ENCODE measurements at regions not wholly inside any gene's neighbourhood (a gene's known extent, or its start where the extent isn't known, plus 50 kb on each side); places are given as distances from the start of the nearest gene placed in this dataset.
"Not testable (repeated sequence)": the region's sequence is repeated elsewhere in the genome, so short reads cannot be mapped to it uniquely, and the experiment has no call there.

DNA sequence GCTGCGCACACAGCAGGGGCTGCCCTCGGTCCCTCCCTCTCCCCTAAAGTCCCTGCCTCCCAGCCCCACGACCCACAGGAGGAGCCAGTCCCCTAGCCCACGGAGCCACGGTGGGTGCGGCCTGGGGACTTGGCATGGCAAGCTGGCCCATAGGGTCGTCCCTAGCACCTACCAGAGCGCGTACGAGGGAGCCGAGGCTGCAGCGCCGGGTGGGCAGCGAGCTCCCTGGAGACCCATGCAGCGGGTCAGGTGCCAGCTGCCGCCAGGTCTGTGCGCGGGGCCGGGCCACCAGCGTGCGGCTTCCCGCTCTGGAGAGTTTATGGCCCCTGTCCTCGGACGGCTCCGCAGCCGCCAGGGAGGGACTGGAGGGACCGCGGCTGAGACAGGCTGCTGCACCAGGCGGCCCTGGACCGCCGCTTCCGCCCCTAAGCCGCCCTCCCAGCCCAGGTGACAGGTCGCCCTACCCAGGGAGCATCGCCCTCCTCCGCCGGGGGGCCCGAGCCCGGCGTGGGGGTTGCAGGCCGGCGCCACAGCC, 273.6 kb downstream of the CCDC74A start:
- no peak for DNase-seq (ENCODE audit: low read depth in 2 of 2)
- Histone ChIP-seq H3K9ac (ENCODE audit: insufficient read depth, low read length) (no peak overlapping the region), H2AFZ (ENCODE audit: low read length) (no peak overlapping the region), H3K27me3 (ENCODE audit: control insufficient read depth, insufficient read depth, low read length) (no peaks in the 10 kb centered on the region), H3K4me1 (ENCODE audit: control insufficient read depth, extremely low read depth, insufficient read depth, low read length) (no peaks in the 10 kb centered on the region), H3K36me3 (ENCODE audit: control insufficient read depth, insufficient read depth, low read length) (no peaks in the 10 kb centered on the region), H3K4me3 (replicated peaks in 1 of 4; ENCODE audit: control extremely low read depth in 1 of 4, insufficient read depth in 1 of 4, low read depth in 3 of 4, low read length in 4 of 4) (no peak overlapping the region), H4K20me1 (ENCODE audit: control insufficient read depth, extremely low read depth, insufficient read depth, low read length) (no peaks in the 10 kb centered on the region), H3K79me2 (ENCODE audit: control insufficient read depth, insufficient read depth, low read length) (no peaks in the 10 kb centered on the region), H3K4me2 (ENCODE audit: extremely low read depth, insufficient read depth, low read length) (no peak overlapping the region), H3K9me3 (ENCODE audit: control insufficient read depth, insufficient read depth, low read depth, low read length) (no peaks in the 10 kb centered on the region), H3K27ac (ENCODE audit: insufficient read depth, low read length) (no peak overlapping the region)
- no peak for TF ChIP-seq CTCF (conservative IDR thresholded peaks at IDR 0.05 in 1 of 2, IDR thresholded peaks at IDR 0.05 in 1 of 2; ENCODE audit: low read depth in 1 of 2, low read length in 2 of 2)
- no peak for TF ChIP-seq EZH2 (IDR thresholded peaks at IDR 0.05; ENCODE audit: low read length, missing control alignments)

DNA sequence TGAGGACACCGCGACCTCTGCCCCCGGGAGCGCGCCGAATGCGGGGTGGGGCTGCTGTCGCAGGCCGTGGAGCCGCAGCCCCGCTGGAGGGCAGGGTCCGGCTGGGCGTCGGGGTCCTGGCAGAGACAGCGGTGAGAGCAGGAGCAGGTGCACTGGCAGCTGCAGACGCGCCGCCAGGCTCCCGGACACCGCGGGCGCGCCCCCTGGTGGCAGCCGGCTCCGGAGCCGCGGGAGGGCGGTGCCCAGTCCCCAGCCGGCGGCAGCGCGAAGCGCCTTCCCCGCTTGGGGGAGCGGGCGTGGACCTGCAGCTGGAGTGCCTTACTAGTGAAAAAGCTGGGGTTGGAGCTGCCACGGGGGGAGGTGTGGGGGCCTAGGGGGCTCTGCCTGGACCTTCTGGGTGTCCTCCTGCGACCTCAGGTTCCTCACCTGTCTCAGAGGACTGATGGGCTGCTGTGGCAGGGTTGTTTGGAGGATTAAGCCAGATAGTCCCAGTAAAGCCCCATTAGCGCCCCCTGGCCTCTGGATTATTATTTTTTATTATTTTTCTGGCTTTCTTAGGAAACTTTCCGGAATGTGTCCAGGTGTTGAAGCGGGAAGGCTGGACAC, 274.2 kb downstream of the CCDC74A start:
- not testable (repeated sequence) for H4K20me1 ChIP-seq (ENCODE audit: control insufficient read depth, extremely low read depth, insufficient read depth, low read length); H3K4me2 ChIP-seq (ENCODE audit: extremely low read depth, insufficient read depth, low read length); H3K79me2 ChIP-seq (ENCODE audit: control insufficient read depth, insufficient read depth, low read length); H3K4me1 ChIP-seq (ENCODE audit: control insufficient read depth, extremely low read depth, insufficient read depth, low read length); H3K9me3 ChIP-seq (ENCODE audit: control insufficient read depth, insufficient read depth, low read depth, low read length); H3K9ac ChIP-seq (ENCODE audit: insufficient read depth, low read length); H3K27me3 ChIP-seq (ENCODE audit: control insufficient read depth, insufficient read depth, low read length); H3K36me3 ChIP-seq (ENCODE audit: control insufficient read depth, insufficient read depth, low read length); H3K27ac ChIP-seq (ENCODE audit: insufficient read depth, low read length)
- DNase-seq (ENCODE audit: low read depth in 2 of 2) = peak; percentile 48 to 50
- Histone ChIP-seq H3K4me3 (replicated peaks in 1 of 4; ENCODE audit: control extremely low read depth in 1 of 4, insufficient read depth in 1 of 4, low read depth in 3 of 4, low read length in 4 of 4) (peak overlapping the region in 2 of 4 experiments; percentile 60 to 62), H2AFZ (ENCODE audit: low read length) (peak overlapping the region; percentile 57)
- peak; percentile 22 to 48 for TF ChIP-seq CTCF (conservative IDR thresholded peaks at IDR 0.05 in 1 of 2, IDR thresholded peaks at IDR 0.05 in 1 of 2; ENCODE audit: low read depth in 1 of 2, low read length in 2 of 2)

- DNase-seq (ENCODE audit: low read depth in 2 of 2) = peak; percentile 14 to 16
- H3K4me2 ChIP-seq (ENCODE audit: extremely low read depth, insufficient read depth, low read length) = peak overlapping the region; percentile 58
- H3K9me3 ChIP-seq (ENCODE audit: control insufficient read depth, insufficient read depth, low read depth, low read length); H3K27ac ChIP-seq (ENCODE audit: insufficient read depth, low read length); H3K79me2 ChIP-seq (ENCODE audit: control insufficient read depth, insufficient read depth, low read length); H4K20me1 ChIP-seq (ENCODE audit: control insufficient read depth, extremely low read depth, insufficient read depth, low read length); H3K36me3 ChIP-seq (ENCODE audit: control insufficient read depth, insufficient read depth, low read length); H3K9ac ChIP-seq (ENCODE audit: insufficient read depth, low read length); H3K4me1 ChIP-seq (ENCODE audit: control insufficient read depth, extremely low read depth, insufficient read depth, low read length); H3K27me3 ChIP-seq (ENCODE audit: control insufficient read depth, insufficient read depth, low read length): not testable (repeated sequence)
- H3K4me3 ChIP-seq (replicated peaks in 1 of 4; ENCODE audit: control extremely low read depth in 1 of 4, insufficient read depth in 1 of 4, low read depth in 3 of 4, low read length in 4 of 4) = peak overlapping the region in 2 of 4 experiments; percentile 60 to 62
- peak overlapping the region; percentile 57 for H2AFZ ChIP-seq (ENCODE audit: low read length)
Measured at GRCh38 chr2:131802351-131802836, 274.7 kb downstream of the CCDC74A start.

DNA sequence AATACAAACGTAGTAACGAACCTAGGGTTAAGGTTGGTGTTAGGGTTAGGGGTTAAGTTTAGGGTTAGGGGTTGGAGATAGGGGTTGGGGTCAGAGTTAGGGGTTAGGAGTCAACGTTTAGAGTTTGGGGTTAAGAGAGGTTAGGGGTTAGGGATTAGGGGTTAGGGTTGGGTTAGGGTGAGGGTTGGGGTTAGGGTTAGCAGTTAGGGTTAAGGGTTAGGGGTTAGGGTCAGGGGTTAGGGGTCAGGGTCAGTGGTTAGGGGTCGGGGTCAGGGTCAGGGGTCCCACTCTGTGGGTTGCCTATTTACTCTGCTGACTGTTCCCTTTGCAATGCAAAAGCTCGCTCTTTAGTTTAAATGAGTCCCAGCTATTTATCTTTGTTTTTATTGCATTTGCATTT, 275.5 kb downstream of the CCDC74A start:
- H3K36me3 ChIP-seq (ENCODE audit: control insufficient read depth, insufficient read depth, low read length); H4K20me1 ChIP-seq (ENCODE audit: control insufficient read depth, extremely low read depth, insufficient read depth, low read length); H3K79me2 ChIP-seq (ENCODE audit: control insufficient read depth, insufficient read depth, low read length); H2AFZ ChIP-seq (ENCODE audit: low read length); H3K9ac ChIP-seq (ENCODE audit: insufficient read depth, low read length); H3K4me2 ChIP-seq (ENCODE audit: extremely low read depth, insufficient read depth, low read length); H3K27me3 ChIP-seq (ENCODE audit: control insufficient read depth, insufficient read depth, low read length); H3K4me3 ChIP-seq (replicated peaks in 1 of 4; ENCODE audit: control extremely low read depth in 1 of 4, insufficient read depth in 1 of 4, low read depth in 3 of 4, low read length in 4 of 4); DNase-seq (ENCODE audit: low read depth in 2 of 2); H3K27ac ChIP-seq (ENCODE audit: insufficient read depth, low read length); H3K9me3 ChIP-seq (ENCODE audit: control insufficient read depth, insufficient read depth, low read depth, low read length); H3K4me1 ChIP-seq (ENCODE audit: control insufficient read depth, extremely low read depth, insufficient read depth, low read length): not testable (repeated sequence)

GRCh38 chr2:131812605-131813004, 284.9 kb downstream of the CCDC74A start:
- not testable (repeated sequence) for H3K9ac ChIP-seq (ENCODE audit: insufficient read depth, low read length); H3K4me3 ChIP-seq (replicated peaks in 1 of 4; ENCODE audit: control extremely low read depth in 1 of 4, insufficient read depth in 1 of 4, low read depth in 3 of 4, low read length in 4 of 4); H3K36me3 ChIP-seq (ENCODE audit: control insufficient read depth, insufficient read depth, low read length); H3K4me1 ChIP-seq (ENCODE audit: control insufficient read depth, extremely low read depth, insufficient read depth, low read length); H3K79me2 ChIP-seq (ENCODE audit: control insufficient read depth, insufficient read depth, low read length); H3K4me2 ChIP-seq (ENCODE audit: extremely low read depth, insufficient read depth, low read length); DNase-seq (ENCODE audit: low read depth in 2 of 2); H3K27me3 ChIP-seq (ENCODE audit: control insufficient read depth, insufficient read depth, low read length); H4K20me1 ChIP-seq (ENCODE audit: control insufficient read depth, extremely low read depth, insufficient read depth, low read length); H3K9me3 ChIP-seq (ENCODE audit: control insufficient read depth, insufficient read depth, low read depth, low read length); H2AFZ ChIP-seq (ENCODE audit: low read length); H3K27ac ChIP-seq (ENCODE audit: insufficient read depth, low read length)

Data from fibroblast of lung (primary cell).